ENCODE measurements at regions not wholly inside any gene's neighbourhood (a gene's known extent, or its start where the extent isn't known, plus 50 kb on each side); places are given as distances from the start of the nearest gene placed in this dataset.

GRCh38 chr5:24073107-24073506 lies 565.7 kb downstream of the PRDM9 start:
- Histone ChIP-seq H3K4me1 (no peaks in the 10 kb centered on the region), H3K4me3 (no peak overlapping the region), H3K27me3 (no peaks in the 10 kb centered on the region), H3K9me3 (no peaks in the 10 kb centered on the region), H3K36me3 (ENCODE audit: low read depth, missing control alignments) (no peaks in the 10 kb centered on the region), H3K27ac (no peak overlapping the region)
- no peak for TF ChIP-seq POLR2A (IDR thresholded peaks at IDR 0.05)
- TF ChIP-seq, protein P1, sequence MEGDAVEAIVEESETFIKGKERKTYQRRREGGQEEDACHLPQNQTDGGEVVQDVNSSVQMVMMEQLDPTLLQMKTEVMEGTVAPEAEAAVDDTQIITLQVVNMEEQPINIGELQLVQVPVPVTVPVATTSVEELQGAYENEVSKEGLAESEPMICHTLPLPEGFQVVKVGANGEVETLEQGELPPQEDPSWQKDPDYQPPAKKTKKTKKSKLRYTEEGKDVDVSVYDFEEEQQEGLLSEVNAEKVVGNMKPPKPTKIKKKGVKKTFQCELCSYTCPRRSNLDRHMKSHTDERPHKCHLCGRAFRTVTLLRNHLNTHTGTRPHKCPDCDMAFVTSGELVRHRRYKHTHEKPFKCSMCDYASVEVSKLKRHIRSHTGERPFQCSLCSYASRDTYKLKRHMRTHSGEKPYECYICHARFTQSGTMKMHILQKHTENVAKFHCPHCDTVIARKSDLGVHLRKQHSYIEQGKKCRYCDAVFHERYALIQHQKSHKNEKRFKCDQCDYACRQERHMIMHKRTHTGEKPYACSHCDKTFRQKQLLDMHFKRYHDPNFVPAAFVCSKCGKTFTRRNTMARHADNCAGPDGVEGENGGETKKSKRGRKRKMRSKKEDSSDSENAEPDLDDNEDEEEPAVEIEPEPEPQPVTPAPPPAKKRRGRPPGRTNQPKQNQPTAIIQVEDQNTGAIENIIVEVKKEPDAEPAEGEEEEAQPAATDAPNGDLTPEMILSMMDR (IDR thresholded peaks at IDR 0.05), result no peak
- DNase-seq, result no peak
- intact Hi-C loops (cut with DNase I; ENCODE audit: low total_unique reads), result no loop called here
- WGBS, 2 donors, result 48 to 63% methylated on average over 4 of the region's 4 CpGs

DNA sequence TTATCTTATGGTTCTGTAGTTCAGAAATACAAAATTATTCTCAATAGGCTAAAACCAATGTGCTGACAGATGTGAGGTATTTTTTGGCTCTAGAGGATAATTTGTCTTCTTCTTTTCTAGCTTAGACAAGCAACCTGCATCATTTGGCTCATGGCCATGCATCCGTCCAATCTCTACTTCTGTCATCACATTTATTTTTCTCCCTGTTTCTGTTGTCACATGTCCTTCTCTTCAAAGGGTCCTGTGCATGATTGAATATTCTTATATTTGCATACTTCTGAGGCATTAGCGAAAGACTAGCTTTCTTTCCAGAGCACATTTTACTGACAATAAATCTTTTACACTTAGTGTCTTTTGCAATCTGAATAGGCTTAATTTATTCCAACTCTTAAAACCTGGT lies 564.7 kb downstream of the CDH10 start:
- no peak for TF ChIP-seq POLR2A (IDR thresholded peaks at IDR 0.05)
- TF ChIP-seq, protein P1 (IDR thresholded peaks at IDR 0.05), result no peak
- Histone ChIP-seq H3K36me3 (ENCODE audit: low read depth, missing control alignments) (no peaks in the 10 kb centered on the region), H3K27me3 (no peaks in the 10 kb centered on the region), H3K9me3 (no peaks in the 10 kb centered on the region), H3K4me3 (no peak overlapping the region), H3K4me1 (no peaks in the 10 kb centered on the region), H3K27ac (no peak overlapping the region)
- no peak for DNase-seq
- intact Hi-C loops (cut with DNase I; ENCODE audit: low total_unique reads), result no loop called here
- WGBS, 2 donors, result 72 to 73% methylated on average over 2 of the region's 2 CpGs

- Histone ChIP-seq H3K4me1 (no peaks in the 10 kb centered on the region), H3K27ac (no peak overlapping the region), H3K4me3 (no peak overlapping the region), H3K9me3 (no peaks in the 10 kb centered on the region), H3K36me3 (ENCODE audit: low read depth, missing control alignments) (no peaks in the 10 kb centered on the region), H3K27me3 (no peaks in the 10 kb centered on the region)
- no peak for DNase-seq
- intact Hi-C loops (cut with DNase I; ENCODE audit: low total_unique reads), result no loop called here
- 76 to 77% methylated on average over 8 of the region's 8 CpGs for WGBS, 2 donors
- no peak for TF ChIP-seq POLR2A (IDR thresholded peaks at IDR 0.05)
- TF ChIP-seq, protein P1 (IDR thresholded peaks at IDR 0.05), result no peak
These were observed 550.6 kb downstream of the CDH10 start for GRCh38 chr5:24094081-24094679.

GRCh38 chr5:24102010-24102409 lies 542.8 kb downstream of the CDH10 start:
- H3K36me3 ChIP-seq (ENCODE audit: low read depth, missing control alignments), result no peaks in the 10 kb centered on the region
- no peak overlapping the region for H3K27ac ChIP-seq
- 78 to 89% methylated on average over 2 of the region's 2 CpGs for WGBS, 2 donors
- no peaks in the 10 kb centered on the region for H3K4me1 ChIP-seq
- TF ChIP-seq, protein P1 (IDR thresholded peaks at IDR 0.05), result no peak
- TF ChIP-seq POLR2A (IDR thresholded peaks at IDR 0.05), result no peak
- intact Hi-C loops (cut with DNase I; ENCODE audit: low total_unique reads), result no loop called here
- no peaks in the 10 kb centered on the region for H3K27me3 ChIP-seq
- no peak for DNase-seq
- no peak overlapping the region for H3K4me3 ChIP-seq
- no peaks in the 10 kb centered on the region for H3K9me3 ChIP-seq

- no peaks in the 10 kb centered on the region for H3K36me3 ChIP-seq (ENCODE audit: low read depth, missing control alignments)
- TF ChIP-seq, protein P1 (IDR thresholded peaks at IDR 0.05), result no peak
- TF ChIP-seq POLR2A (IDR thresholded peaks at IDR 0.05), result no peak
- intact Hi-C loops (cut with DNase I; ENCODE audit: low total_unique reads), result no loop called here
- 60 to 70% methylated on average over 3 of the region's 3 CpGs for WGBS, 2 donors
- no peak overlapping the region for H3K27ac ChIP-seq
- no peaks in the 10 kb centered on the region for H3K9me3 ChIP-seq
- H3K4me1 ChIP-seq, result no peaks in the 10 kb centered on the region
- no peaks in the 10 kb centered on the region for H3K27me3 ChIP-seq
- DNase-seq, result no peak
- no peak overlapping the region for H3K4me3 ChIP-seq
These were observed 541.2 kb downstream of the CDH10 start for GRCh38 chr5:24103451-24104023.
